ENCODE measurements at regions not wholly inside any gene's neighbourhood (a gene's known extent, or its start where the extent isn't known, plus 50 kb on each side); places are given as distances from the start of the nearest gene placed in this dataset.
"Not testable (repeated sequence)": the region's sequence is repeated elsewhere in the genome, so short reads cannot be mapped to it uniquely, and the experiment has no call there.

- WGBS: no CpG with 5 or more reads among the region's 4 CpGs
- Histone ChIP-seq H3K27me3 (no peaks in the 10 kb centered on the region), H3K4me3 (no peak overlapping the region), H3K4me1 (no peaks in the 10 kb centered on the region), H3K9me3 (no peaks in the 10 kb centered on the region), H3K27ac (no peak overlapping the region), H3K36me3 (no peaks in the 10 kb centered on the region)
- DNase-seq (ENCODE audit: low spot score in 2 of 2): no peak
- TF ChIP-seq POLR2AphosphoS5 (IDR thresholded peaks at IDR 0.05) (no peak), CTCF (IDR thresholded peaks at IDR 0.05) (no peak), EP300 (IDR thresholded peaks at IDR 0.05) (no peak), POLR2A (IDR thresholded peaks at IDR 0.05) (no peak)
Measured at GRCh38 chrY:19433059-19433458, 311.5 kb downstream of the KDM5D start.

- Histone ChIP-seq H3K27ac (no peak overlapping the region), H3K27me3 (no peaks in the 10 kb centered on the region)
- TF ChIP-seq POLR2A (IDR thresholded peaks at IDR 0.05) (no peak), POLR2AphosphoS5 (IDR thresholded peaks at IDR 0.05) (no peak), CTCF (IDR thresholded peaks at IDR 0.05) (no peak), EP300 (IDR thresholded peaks at IDR 0.05) (no peak)
Measured at GRCh38 chrY:19427736-19428518, 316.6 kb downstream of the KDM5D start.

GRCh38 chrY:19427191-19427590 lies 317.3 kb downstream of the KDM5D start:
- H3K36me3 ChIP-seq; H3K4me1 ChIP-seq; H3K27ac ChIP-seq; H3K9me3 ChIP-seq; H3K27me3 ChIP-seq; H3K4me3 ChIP-seq; DNase-seq (ENCODE audit: low spot score in 2 of 2): not testable (repeated sequence)
- WGBS: no CpG with 5 or more reads among the region's 5 CpGs

More at GRCh38 chrY:19427736-19428518, 316.6 kb downstream of the KDM5D start:
- no peak for DNase-seq (ENCODE audit: low spot score in 2 of 2)
- Histone ChIP-seq H3K36me3 (no peaks in the 10 kb centered on the region), H3K4me1 (no peaks in the 10 kb centered on the region), H3K4me3 (no peak overlapping the region), H3K9me3 (no peaks in the 10 kb centered on the region)

- no peak for DNase-seq (ENCODE audit: low spot score in 2 of 2)
- no peak overlapping the region for H3K4me3 ChIP-seq
- WGBS: no CpG with 5 or more reads among the region's 3 CpGs
- no peaks in the 10 kb centered on the region for H3K4me1 ChIP-seq
- H3K36me3 ChIP-seq: no peaks in the 10 kb centered on the region
- TF ChIP-seq POLR2A (IDR thresholded peaks at IDR 0.05) (no peak), CTCF (IDR thresholded peaks at IDR 0.05) (no peak), EP300 (IDR thresholded peaks at IDR 0.05) (no peak), POLR2AphosphoS5 (IDR thresholded peaks at IDR 0.05) (no peak)
- H3K27ac ChIP-seq: no peak overlapping the region
- H3K27me3 ChIP-seq: no peaks in the 10 kb centered on the region
- no peaks in the 10 kb centered on the region for H3K9me3 ChIP-seq
Measured at GRCh38 chrY:19410980-19411766, 333.4 kb downstream of the KDM5D start.

- Histone ChIP-seq H3K9me3 (no peaks in the 10 kb centered on the region), H3K36me3 (no peaks in the 10 kb centered on the region), H3K4me3 (no peak overlapping the region), H3K27ac (no peak overlapping the region), H3K4me1 (no peaks in the 10 kb centered on the region), H3K27me3 (no peaks in the 10 kb centered on the region)
- no peak for TF ChIP-seq POLR2A (IDR thresholded peaks at IDR 0.05)
- TF ChIP-seq EP300 (IDR thresholded peaks at IDR 0.05): no peak
- no peak for TF ChIP-seq CTCF (IDR thresholded peaks at IDR 0.05)
- TF ChIP-seq POLR2AphosphoS5 (IDR thresholded peaks at IDR 0.05): no peak
- DNase-seq (ENCODE audit: low spot score in 2 of 2): no peak
Measured at GRCh38 chrY:19406246-19406645, 338.3 kb downstream of the KDM5D start.
